ENCODE measurements at regions not wholly inside any gene's neighbourhood (a gene's known extent, or its start where the extent isn't known, plus 50 kb on each side); places are given as distances from the start of the nearest gene placed in this dataset.

GRCh38 chr2:8072907-8073306 is 608.9 kb upstream of the ID2 start:
- no peak for DNase-seq

GRCh38 chr2:8073916-8074315 is 607.9 kb upstream of the ID2 start:
- DNase-seq, result no peak

- DNase-seq, result no peak
Observed at GRCh38 chr2:8076448-8077342, 605.2 kb upstream of the ID2 start.

GRCh38 chr2:8078705-8079104 is 603.2 kb upstream of the ID2 start:
- DNase-seq, result no peak

- no peak for DNase-seq
Observed at GRCh38 chr2:8080063-8080462, 601.8 kb upstream of the ID2 start.

GRCh38 chr2:8081130-8081529 is 600.7 kb upstream of the ID2 start:
- no peak for DNase-seq

- DNase-seq, result no peak
Observed at GRCh38 chr2:8082840-8083239, 599.0 kb upstream of the ID2 start.

GRCh38 chr2:8086357-8086756 is 595.5 kb upstream of the ID2 start:
- no peak for DNase-seq

GRCh38 chr2:8086796-8087479 is 594.9 kb upstream of the ID2 start:
- no peak for DNase-seq

GRCh38 chr2:8087480-8087840 is 594.4 kb upstream of the ID2 start:
- no peak for DNase-seq

GRCh38 chr2:8088810-8089209 is 593.0 kb upstream of the ID2 start:
- DNase-seq, result no peak

- DNase-seq, result no peak
Observed at GRCh38 chr2:8089596-8089995, 592.3 kb upstream of the ID2 start.

GRCh38 chr2:8090748-8091700 is 590.8 kb upstream of the ID2 start:
- DNase-seq, result peak; percentile 56

GRCh38 chr2:8094526-8094925 is 587.3 kb upstream of the ID2 start:
- DNase-seq, result no peak

GRCh38 chr2:8095978-8096377 is 585.9 kb upstream of the ID2 start:
- DNase-seq, result no peak

- DNase-seq, result no peak
Observed at GRCh38 chr2:8096484-8096883, 585.4 kb upstream of the ID2 start.

- no peak for DNase-seq
Observed at GRCh38 chr2:8098476-8099266, 583.2 kb upstream of the ID2 start.

GRCh38 chr2:8099267-8099582 is 582.6 kb upstream of the ID2 start:
- DNase-seq, result no peak

GRCh38 chr2:8101614-8102277 is 580.1 kb upstream of the ID2 start:
- no peak for DNase-seq

- no peak for DNase-seq
Observed at GRCh38 chr2:8102470-8102869, 579.4 kb upstream of the ID2 start.

GRCh38 chr2:8103085-8103708 is 578.7 kb upstream of the ID2 start:
- DNase-seq, result no peak

- DNase-seq, result no peak
Observed at GRCh38 chr2:8107150-8107549, 574.7 kb upstream of the ID2 start.
